ENCODE measurements at regions not wholly inside any gene's neighbourhood (a gene's known extent, or its start where the extent isn't known, plus 50 kb on each side); places are given as distances from the start of the nearest gene placed in this dataset.

GRCh38 chr6:137744877-137745276 is 122.2 kb upstream of the TNFAIP3 start:
- WGBS (ENCODE audit: insufficient coverage): 0% methylated on average over 1 of the region's 3 CpGs
- Histone ChIP-seq H3K9me3 (ENCODE audit: control extremely low read depth in 1 of 3, control insufficient read depth in 2 of 3, insufficient read depth in 1 of 3, low read length in 2 of 3) (no peaks in the 10 kb centered on the region), H4K20me1 (ENCODE audit: control insufficient read depth, insufficient read depth, low read length, poor library complexity, severe bottlenecking) (no peaks in the 10 kb centered on the region), H2AFZ (ENCODE audit: insufficient read depth, low read depth, low read length, poor library complexity, severe bottlenecking) (peak overlapping the region; percentile 24), H3K36me3 (replicated peaks in 1 of 2; ENCODE audit: control extremely low read depth in 1 of 2, control insufficient read depth in 1 of 2, extremely low read depth in 1 of 2, insufficient read depth in 2 of 2, low read length in 1 of 2) (no peaks in the 10 kb centered on the region), H3K79me2 (ENCODE audit: control insufficient read depth, insufficient read depth, low read length) (no peaks in the 10 kb centered on the region), H3K27ac (ENCODE audit: low read length in 2 of 2) (no peak overlapping the region), H3K4me1 (ENCODE audit: control insufficient read depth in 2 of 2, insufficient read depth in 2 of 2, low read length in 2 of 2) (peaks cover 30 to 36% of the 10 kb centered on the region in 2 donors), H3K4me3 (ENCODE audit: control extremely low read depth in 1 of 5, extremely low read depth in 1 of 5, insufficient read depth in 1 of 5, low read depth in 2 of 5, low read length in 4 of 5) (no peak overlapping the region), H3K27me3 (replicated peaks in 1 of 4; ENCODE audit: control extremely low read depth in 1 of 4, control insufficient read depth in 3 of 4, insufficient read depth in 4 of 4, low read length in 3 of 4) (no peaks in the 10 kb centered on the region), H3K4me2 (replicated peaks; ENCODE audit: low read depth, low read length, poor library complexity, severe bottlenecking) (no peak overlapping the region), H3K9ac (ENCODE audit: low read length) (no peak overlapping the region)
- H3K27me3 Mint-ChIP-seq: no peaks in the 10 kb centered on the region
- H3K27ac Mint-ChIP-seq: peak overlapping the region; percentile 15
- H3K4me1 Mint-ChIP-seq: peaks cover 35% of the 10 kb centered on the region
- CTCF ChIA-PET: interaction anchor here (0.8 kb wide), 1 partner anchor 36 kb away, joined by 4 read pairs; no protein-coding TSS in a partner anchor
- intact Hi-C loops (cut with micrococcal nuclease): loop anchor here (5.0 kb wide), 1 partner anchor 127 kb away; no protein-coding TSS in a partner anchor
- no peak for ATAC-seq (ENCODE audit: low read depth)
- peak overlapping the region; percentile 8 for H3K4me3 Mint-ChIP-seq
- POLR2A ChIA-PET: interaction anchor here (0.6 kb wide), 1 partner anchor 12 kb away, joined by 3 read pairs; no protein-coding TSS in a partner anchor
- no peak for TF ChIP-seq EZH2 (IDR thresholded peaks at IDR 0.05; ENCODE audit: borderline replicate concordance, insufficient read depth, low read depth, low read length, poor library complexity, severe bottlenecking)
- peak; percentile 21 for DNase-seq
- H3K9me3 Mint-ChIP-seq (ENCODE audit: insufficient read depth): no peaks in the 10 kb centered on the region

- Mint-ChIP-seq H3K4me3 (peak overlapping the region; percentile 8), H3K4me1 (peaks cover 35% of the 10 kb centered on the region), H3K9me3 (ENCODE audit: insufficient read depth) (no peaks in the 10 kb centered on the region), H3K27ac (peak overlapping the region; percentile 15), H3K27me3 (no peaks in the 10 kb centered on the region)
- H3K4me3 ChIP-seq (ENCODE audit: control extremely low read depth in 1 of 5, extremely low read depth in 1 of 5, insufficient read depth in 1 of 5, low read depth in 2 of 5, low read length in 4 of 5): no peak overlapping the region
- H3K9me3 ChIP-seq (ENCODE audit: control extremely low read depth in 1 of 3, control insufficient read depth in 2 of 3, insufficient read depth in 1 of 3, low read length in 2 of 3): no peaks in the 10 kb centered on the region
- TF ChIP-seq EZH2 (IDR thresholded peaks at IDR 0.05; ENCODE audit: borderline replicate concordance, insufficient read depth, low read depth, low read length, poor library complexity, severe bottlenecking) (no peak), CTCF (IDR thresholded peaks at IDR 0.05) (no peak)
- POLR2A ChIA-PET: no interaction called here
- H3K27ac ChIP-seq (ENCODE audit: low read length in 2 of 2): no peak overlapping the region
- intact Hi-C loops (cut with micrococcal nuclease): loop anchor here (5.0 kb wide), 1 partner anchor 127 kb away; no protein-coding TSS in a partner anchor
- peaks cover 30 to 36% of the 10 kb centered on the region in 2 donors for H3K4me1 ChIP-seq (ENCODE audit: control insufficient read depth in 2 of 2, insufficient read depth in 2 of 2, low read length in 2 of 2)
- no peaks in the 10 kb centered on the region for H3K79me2 ChIP-seq (ENCODE audit: control insufficient read depth, insufficient read depth, low read length)
- H3K9ac ChIP-seq (ENCODE audit: low read length): no peak overlapping the region
- ATAC-seq (ENCODE audit: low read depth) (no peak), DNase-seq (no peak)
- no peaks in the 10 kb centered on the region for H4K20me1 ChIP-seq (ENCODE audit: control insufficient read depth, insufficient read depth, low read length, poor library complexity, severe bottlenecking)
- H3K36me3 ChIP-seq (replicated peaks in 1 of 2; ENCODE audit: control extremely low read depth in 1 of 2, control insufficient read depth in 1 of 2, extremely low read depth in 1 of 2, insufficient read depth in 2 of 2, low read length in 1 of 2): no peaks in the 10 kb centered on the region
- WGBS (ENCODE audit: insufficient coverage): no CpG with 5 or more reads among the region's 1 CpG
- CTCF ChIA-PET: no interaction called here
- peak overlapping the region; percentile 34 for H2AFZ ChIP-seq (ENCODE audit: insufficient read depth, low read depth, low read length, poor library complexity, severe bottlenecking)
- no peak overlapping the region for H3K4me2 ChIP-seq (replicated peaks; ENCODE audit: low read depth, low read length, poor library complexity, severe bottlenecking)
- H3K27me3 ChIP-seq (replicated peaks in 1 of 4; ENCODE audit: control extremely low read depth in 1 of 4, control insufficient read depth in 3 of 4, insufficient read depth in 4 of 4, low read length in 3 of 4): no peaks in the 10 kb centered on the region
Observed at GRCh38 chr6:137745321-137745720, 121.7 kb upstream of the TNFAIP3 start.
